Upper lobe of right lung (tissue), 1 donor: ENCODE measurements at regions not wholly inside any gene's neighbourhood (a gene's known extent, or its start where the extent isn't known, plus 50 kb on each side); places are given as distances from the start of the nearest gene placed in this dataset.

Source experiments
- ATAC-seq: fragments of 200-7000 bp; cut with Tn5 transposase; one replicate; pipeline ENCODE4 v1.9.1; 2020; ENCODE audit warnings: mild to moderate bottlenecking, moderate library complexity
- DNase-seq: peaks from one replicate; pipeline ENCODE4 v3.0.0-alpha.2; 2020
- H3K27ac ChIP-seq: fragments of 200-600 bp; one replicate; pipeline ENCODE4 v1.8.0; 2022
- H3K27me3 ChIP-seq: fragments of 200-600 bp; one replicate; pipeline ENCODE4 v1.8.0; 2022; ENCODE audit warnings: mild to moderate bottlenecking
- H3K36me3 ChIP-seq: fragments of 200-600 bp; one replicate; pipeline ENCODE4 v1.8.0; 2022
- H3K4me1 ChIP-seq: fragments of 200-600 bp; one replicate; pipeline ENCODE4 v1.8.0; 2022
- H3K4me3 ChIP-seq: fragments of 200-600 bp; one replicate; pipeline ENCODE4 v1.8.0; 2022; ENCODE audit warnings: mild to moderate bottlenecking
- H3K9me3 ChIP-seq: fragments of 200-600 bp; one replicate; pipeline ENCODE4 v1.8.0; 2022
- intact Hi-C: fragments of 100-400 bp; cut with DNase I; formaldehyde crosslinking; loops from one replicate; pipeline ENCODE4 v1.11.0; 2022
- TF ChIP-seq, protein P1 (sequence below): fragments of 200-600 bp; IDR thresholded peaks from one replicate; pipeline ENCODE4 v1.8.0; 2022; ENCODE audit warnings: antibody characterized with exemption
- donor health status: DM: no; HTN: yes; CAD: no; lungs with severe emphysema.

DNA sequence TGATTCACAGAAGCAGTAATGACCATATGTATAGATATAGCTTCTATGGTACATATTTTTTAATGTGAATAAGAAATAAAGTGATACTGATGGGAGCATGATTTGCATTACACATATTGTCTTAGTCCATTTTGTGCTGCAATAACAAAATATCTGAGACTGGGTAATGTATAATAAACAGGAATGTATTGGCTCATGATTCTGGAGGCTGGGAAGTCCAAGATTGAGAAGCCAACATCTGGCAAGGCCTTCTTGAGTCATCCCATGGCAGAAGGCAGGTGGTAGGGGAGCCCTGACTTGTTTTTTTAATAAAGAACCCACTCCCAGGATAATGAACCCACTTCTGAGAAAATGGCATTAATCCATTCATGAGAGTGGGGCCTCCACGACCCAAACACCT is 185.6 kb upstream of the RREB1 start:
- H3K36me3 ChIP-seq, result no peaks in the 10 kb centered on the region
- no peak overlapping the region for H3K4me3 ChIP-seq
- intact Hi-C loops, result no loop called here
- TF ChIP-seq, protein P1, sequence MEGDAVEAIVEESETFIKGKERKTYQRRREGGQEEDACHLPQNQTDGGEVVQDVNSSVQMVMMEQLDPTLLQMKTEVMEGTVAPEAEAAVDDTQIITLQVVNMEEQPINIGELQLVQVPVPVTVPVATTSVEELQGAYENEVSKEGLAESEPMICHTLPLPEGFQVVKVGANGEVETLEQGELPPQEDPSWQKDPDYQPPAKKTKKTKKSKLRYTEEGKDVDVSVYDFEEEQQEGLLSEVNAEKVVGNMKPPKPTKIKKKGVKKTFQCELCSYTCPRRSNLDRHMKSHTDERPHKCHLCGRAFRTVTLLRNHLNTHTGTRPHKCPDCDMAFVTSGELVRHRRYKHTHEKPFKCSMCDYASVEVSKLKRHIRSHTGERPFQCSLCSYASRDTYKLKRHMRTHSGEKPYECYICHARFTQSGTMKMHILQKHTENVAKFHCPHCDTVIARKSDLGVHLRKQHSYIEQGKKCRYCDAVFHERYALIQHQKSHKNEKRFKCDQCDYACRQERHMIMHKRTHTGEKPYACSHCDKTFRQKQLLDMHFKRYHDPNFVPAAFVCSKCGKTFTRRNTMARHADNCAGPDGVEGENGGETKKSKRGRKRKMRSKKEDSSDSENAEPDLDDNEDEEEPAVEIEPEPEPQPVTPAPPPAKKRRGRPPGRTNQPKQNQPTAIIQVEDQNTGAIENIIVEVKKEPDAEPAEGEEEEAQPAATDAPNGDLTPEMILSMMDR, result no peak
- peaks cover 4% of the 10 kb centered on the region for H3K4me1 ChIP-seq
- H3K9me3 ChIP-seq, result no peaks in the 10 kb centered on the region
- DNase-seq (no peak), ATAC-seq (no peak)
- H3K27me3 ChIP-seq, result no peaks in the 10 kb centered on the region
- H3K27ac ChIP-seq, result no peak overlapping the region

- Histone ChIP-seq H3K4me3 (no peak overlapping the region), H3K4me1 (peaks cover 4% of the 10 kb centered on the region), H3K9me3 (no peaks in the 10 kb centered on the region), H3K36me3 (no peaks in the 10 kb centered on the region), H3K27ac (no peak overlapping the region), H3K27me3 (no peaks in the 10 kb centered on the region)
- TF ChIP-seq, protein P1, result no peak
- intact Hi-C loops, result no loop called here
- DNase-seq, result no peak
- ATAC-seq, result no peak
These were observed 184.2 kb upstream of the RREB1 start for GRCh38 chr6:6923605-6924004.

- H3K27ac ChIP-seq, result no peak overlapping the region
- TF ChIP-seq, protein P1, result no peak
- no peaks in the 10 kb centered on the region for H3K36me3 ChIP-seq
- H3K9me3 ChIP-seq, result no peaks in the 10 kb centered on the region
- intact Hi-C loops, result no loop called here
- peaks cover 4% of the 10 kb centered on the region for H3K4me1 ChIP-seq
- no peak overlapping the region for H3K4me3 ChIP-seq
- DNase-seq, result no peak
- H3K27me3 ChIP-seq, result no peaks in the 10 kb centered on the region
- ATAC-seq, result no peak
These were observed 183.1 kb upstream of the RREB1 start for GRCh38 chr6:6924708-6925107.

DNA sequence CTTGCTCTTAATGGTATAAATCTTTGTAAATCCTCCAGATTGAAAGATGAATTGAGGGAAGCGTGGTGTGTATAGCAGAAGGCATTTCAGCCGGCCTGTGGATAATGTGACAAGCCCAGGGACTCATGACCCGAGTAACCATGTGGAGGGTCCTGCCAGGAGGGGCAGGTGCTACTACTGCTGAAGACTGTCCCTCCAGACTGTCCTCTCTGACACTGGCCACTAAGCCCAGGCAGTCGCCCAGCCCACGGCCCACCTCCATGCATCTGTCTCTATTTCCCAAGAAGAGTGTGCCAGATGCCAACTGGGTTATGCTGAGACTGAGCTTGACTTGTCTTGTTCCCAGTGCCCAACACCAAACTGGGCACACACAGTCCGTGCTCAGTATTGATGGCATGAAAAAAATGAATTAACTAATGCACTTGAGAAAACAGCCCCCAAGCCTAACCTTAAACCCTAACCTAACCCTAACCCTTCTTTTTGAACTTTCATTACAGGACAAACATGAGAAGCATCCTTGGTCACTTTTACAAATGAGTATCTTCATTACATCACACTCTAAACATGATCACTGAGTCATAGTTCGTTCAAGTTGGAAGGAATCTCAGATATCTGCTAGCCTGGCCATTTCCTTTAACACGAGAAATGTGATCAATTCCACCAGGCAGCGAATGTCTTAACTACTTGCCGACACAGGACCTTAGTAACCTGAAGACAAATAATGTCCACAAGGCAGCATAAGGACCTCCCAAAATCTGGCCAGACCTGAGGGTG is 182.2 kb upstream of the RREB1 start:
- H3K9me3 ChIP-seq, result no peaks in the 10 kb centered on the region
- peaks cover 4% of the 10 kb centered on the region for H3K4me1 ChIP-seq
- intact Hi-C loops, result no loop called here
- TF ChIP-seq, protein P1, result no peak
- H3K27ac ChIP-seq, result peak overlapping the region; percentile 9
- no peak for ATAC-seq
- DNase-seq, result no peak
- H3K4me3 ChIP-seq, result no peak overlapping the region
- H3K27me3 ChIP-seq, result no peaks in the 10 kb centered on the region
- H3K36me3 ChIP-seq, result no peaks in the 10 kb centered on the region

DNA sequence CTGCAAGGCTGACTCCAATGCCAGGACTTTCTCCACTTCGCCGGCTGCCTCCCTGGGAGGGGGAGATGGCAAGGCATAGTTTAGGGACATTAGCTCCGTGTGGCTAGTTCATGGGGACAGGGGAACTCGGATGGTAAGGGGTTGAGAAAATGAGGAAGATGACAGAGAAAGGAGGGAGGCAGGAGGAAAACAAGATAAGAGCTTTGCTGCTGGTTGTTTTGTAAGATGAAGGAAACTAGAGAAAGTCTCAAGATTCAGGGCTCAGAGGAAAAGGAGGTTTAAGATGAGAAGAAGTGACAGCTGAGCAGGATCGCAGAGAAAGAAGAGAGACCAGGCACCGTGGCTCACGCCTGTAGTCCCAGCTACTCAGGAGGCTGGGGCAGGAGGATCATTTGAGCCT is 180.9 kb upstream of the RREB1 start:
- no peaks in the 10 kb centered on the region for H3K27me3 ChIP-seq
- no peaks in the 10 kb centered on the region for H3K36me3 ChIP-seq
- intact Hi-C loops, result no loop called here
- no peak for ATAC-seq
- H3K4me3 ChIP-seq, result no peak overlapping the region
- H3K27ac ChIP-seq, result peak overlapping the region; percentile 9
- no peak for DNase-seq
- H3K4me1 ChIP-seq, result peaks cover 14% of the 10 kb centered on the region
- TF ChIP-seq, protein P1, result no peak
- no peaks in the 10 kb centered on the region for H3K9me3 ChIP-seq
